Fibroblast of skin of right quadriceps (primary cell): ENCODE measurements at regions not wholly inside any gene's neighbourhood (a gene's known extent, or its start where the extent isn't known, plus 50 kb on each side); places are given as distances from the start of the nearest gene placed in this dataset.
"Not testable (repeated sequence)": the region's sequence is repeated elsewhere in the genome, so short reads cannot be mapped to it uniquely, and the experiment has no call there.

Experiments
- DNase-seq: peaks from one replicate; pipeline ENCODE4 v3.0.0-alpha.2; 2013

DNA sequence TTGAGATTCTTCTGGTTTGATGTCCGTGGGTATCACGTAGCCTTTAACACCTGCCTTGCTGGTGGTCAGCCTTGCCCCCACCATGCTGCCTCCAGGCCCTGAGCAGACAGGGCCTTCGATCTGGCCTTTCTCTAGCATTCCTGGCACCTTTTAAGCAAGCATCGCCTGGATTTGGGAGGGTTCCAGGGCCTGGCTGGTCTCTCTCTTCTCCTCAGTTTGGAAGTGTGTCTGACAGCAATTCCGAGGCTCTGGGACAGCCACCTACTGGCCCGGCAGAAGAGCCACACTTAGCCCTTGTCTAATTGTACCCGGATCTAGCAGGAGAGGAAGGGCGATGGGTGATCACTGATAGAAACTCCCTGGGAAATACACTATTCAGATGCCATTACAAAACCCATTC lies 441.3 kb upstream of the MKI67 start:
- DNase-seq: no peak

DNA sequence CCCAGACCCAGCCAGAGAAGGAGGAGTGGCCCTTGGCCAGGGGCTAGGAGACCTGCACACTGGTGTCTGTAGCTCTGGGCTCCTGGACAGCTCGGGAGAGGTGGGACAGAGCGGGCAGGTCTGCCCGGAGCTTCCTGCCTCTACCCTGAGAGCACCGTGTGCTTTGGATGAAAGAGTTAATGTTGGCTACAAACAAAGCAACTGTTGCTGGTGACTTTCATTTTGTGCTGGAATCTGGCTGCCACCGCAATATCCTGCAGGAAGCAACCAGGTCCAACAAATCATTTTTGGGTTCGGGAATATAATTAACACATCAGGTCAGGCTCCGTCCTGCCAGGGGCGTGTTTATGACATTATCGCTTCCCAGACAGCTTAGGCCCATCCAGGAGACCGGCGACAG lies 441.8 kb upstream of the MKI67 start:
- no peak for DNase-seq

DNA sequence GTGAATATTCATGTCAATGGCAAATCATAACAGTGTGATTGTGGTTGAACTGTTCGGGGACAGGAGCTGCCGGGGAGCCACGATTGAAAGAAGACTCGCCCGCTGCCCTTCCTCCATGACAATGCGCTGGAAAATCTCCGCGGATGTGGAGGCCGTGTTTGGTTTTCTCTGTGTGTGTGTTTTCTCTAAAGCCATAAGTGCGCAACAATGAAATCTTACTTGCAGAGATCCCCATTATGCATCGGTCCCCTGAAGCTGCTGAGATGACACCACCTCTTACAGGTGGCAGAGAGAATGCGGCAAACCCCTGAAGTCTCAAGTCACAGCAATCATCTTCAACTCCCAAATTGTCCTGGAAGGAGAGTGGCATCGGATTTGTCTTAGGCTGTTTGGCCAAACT lies 442.3 kb upstream of the MKI67 start:
- DNase-seq: no peak

DNA sequence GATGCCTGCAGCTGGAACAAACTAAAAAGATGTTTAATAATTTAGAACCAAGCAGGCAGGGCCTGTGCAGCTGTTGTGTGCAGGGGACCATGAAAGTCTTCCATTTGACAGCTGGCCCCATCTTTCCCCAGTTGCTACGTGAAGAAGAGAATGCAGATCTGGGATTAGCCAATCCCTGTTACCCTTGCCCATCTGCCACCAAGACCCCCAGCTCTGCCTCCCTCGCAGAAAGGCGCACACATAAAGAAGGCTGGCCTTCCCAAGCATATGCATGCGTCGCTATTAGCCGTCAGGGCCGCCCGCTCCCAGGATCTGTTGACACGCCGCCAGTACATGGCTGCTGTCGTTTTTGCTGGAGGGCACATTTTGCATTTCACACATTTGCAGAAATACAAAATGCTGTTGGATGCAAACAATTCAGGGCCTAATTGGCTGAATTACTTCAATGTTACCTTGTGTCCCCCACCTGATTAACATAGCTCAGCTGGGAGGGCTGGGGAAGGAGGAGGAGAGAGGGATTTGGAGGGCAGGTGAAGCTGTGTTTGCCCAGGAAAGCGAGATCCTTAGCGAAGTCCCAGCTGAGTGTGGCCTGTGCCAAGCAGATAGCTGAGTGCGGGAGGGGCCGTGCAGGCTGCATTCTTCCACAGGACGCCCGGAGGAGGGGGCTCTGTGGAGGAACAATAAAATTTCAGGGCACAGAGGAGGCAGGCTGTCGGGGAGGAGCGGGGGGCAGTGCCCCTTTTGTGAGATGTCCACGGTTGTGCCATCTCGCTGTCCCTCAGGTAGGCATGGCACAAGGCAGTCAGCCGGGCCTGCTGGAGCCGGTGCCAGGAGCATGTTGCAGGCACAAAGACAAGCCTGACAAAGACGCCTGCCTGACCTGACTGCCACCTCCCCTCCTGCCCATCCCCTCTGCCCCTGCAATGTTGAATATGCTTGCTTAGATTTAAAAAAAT lies 443.0 kb upstream of the MKI67 start:
- no peak for DNase-seq

DNA sequence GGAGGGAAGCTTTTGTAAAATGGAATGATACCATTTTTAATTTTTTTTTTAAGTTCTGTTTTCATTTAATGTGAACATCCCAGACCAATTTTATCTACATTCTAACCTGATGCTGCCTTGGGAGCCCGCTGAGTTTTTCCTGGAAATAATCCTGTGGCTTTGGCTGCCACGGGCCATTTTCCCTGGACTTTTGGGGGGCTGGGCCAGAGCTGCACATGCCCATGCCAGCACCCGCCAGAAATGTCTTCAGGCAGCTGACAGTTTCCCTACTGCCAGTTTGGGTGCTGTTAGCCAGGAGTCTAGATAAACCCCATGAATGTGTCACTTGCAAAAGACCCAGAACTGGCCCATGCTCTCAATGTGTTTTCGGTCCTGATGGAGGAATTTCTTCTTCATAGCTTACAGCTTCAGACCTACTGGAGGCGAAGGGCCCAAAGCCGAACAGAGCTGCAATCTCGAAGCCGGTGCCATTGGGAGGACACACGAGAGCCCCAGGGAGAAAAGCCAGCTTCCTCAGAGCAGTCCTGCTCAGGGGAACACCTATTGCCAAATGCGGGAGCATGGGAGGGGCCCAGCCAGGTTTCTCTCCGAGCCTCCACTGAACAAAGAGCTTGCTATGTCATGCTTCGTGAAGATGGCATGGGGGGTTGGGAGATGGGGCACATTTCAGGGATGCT lies 444.2 kb upstream of the MKI67 start:
- no peak for DNase-seq

DNA sequence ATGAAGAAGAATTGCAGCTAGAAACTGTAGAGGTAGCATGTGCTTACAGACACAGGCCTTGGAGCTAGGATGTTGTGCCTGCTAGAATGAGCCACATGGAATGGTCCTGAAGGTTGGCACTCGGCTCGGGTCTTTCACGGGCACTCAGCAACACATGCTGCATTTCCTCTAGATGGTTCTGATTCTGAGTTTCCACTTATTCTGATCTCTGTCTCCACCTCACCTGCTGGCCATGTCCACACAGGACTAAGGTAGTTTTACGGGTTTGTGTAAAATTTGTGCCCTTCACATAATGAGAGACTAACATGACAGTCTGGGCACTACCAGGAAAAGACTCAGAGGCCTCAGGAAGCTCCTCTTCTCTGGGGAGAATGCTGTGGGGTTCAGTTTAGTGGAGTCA lies 444.8 kb upstream of the MKI67 start:
- no peak for DNase-seq

DNA sequence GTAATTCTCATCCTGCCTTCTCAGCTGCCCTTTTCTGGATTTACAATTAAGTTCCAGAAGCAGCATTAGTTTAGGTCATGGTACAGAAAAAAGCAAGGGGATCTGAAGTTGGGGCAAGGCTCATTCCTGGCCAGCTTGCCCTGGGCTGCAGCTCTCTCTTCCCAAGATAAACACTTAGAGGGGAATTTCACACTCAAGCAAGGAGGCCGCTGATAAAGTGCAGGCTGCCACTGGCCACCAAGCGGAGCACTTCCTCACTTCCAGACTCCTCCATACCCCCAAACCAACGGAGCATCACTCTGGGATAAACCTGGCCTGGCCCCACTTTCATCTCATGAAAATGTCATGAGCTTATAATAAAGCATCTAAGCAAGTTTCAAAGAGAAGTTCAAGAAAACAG lies 445.5 kb upstream of the MKI67 start:
- DNase-seq: no peak

DNA sequence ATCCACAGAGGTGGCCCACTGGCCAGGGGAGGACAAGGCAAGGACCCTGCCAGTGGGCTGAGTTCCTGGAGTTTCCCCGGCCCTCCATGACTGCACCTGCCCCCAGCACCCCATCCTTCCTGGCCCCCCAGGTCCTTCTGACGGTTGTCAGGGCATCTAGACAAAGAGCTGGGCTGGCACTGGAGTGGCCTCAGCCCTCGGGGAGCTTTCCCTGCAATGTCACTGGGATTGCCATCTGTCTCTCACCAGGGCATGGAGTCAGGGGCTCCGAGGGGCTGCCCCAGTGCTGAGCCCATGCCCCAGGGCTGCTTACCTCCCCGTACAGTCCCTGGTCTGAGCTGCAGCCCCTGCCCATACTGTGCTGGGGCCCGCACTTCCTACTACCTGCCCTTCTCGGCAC lies 446.5 kb upstream of the MKI67 start:
- DNase-seq: no peak

DNA sequence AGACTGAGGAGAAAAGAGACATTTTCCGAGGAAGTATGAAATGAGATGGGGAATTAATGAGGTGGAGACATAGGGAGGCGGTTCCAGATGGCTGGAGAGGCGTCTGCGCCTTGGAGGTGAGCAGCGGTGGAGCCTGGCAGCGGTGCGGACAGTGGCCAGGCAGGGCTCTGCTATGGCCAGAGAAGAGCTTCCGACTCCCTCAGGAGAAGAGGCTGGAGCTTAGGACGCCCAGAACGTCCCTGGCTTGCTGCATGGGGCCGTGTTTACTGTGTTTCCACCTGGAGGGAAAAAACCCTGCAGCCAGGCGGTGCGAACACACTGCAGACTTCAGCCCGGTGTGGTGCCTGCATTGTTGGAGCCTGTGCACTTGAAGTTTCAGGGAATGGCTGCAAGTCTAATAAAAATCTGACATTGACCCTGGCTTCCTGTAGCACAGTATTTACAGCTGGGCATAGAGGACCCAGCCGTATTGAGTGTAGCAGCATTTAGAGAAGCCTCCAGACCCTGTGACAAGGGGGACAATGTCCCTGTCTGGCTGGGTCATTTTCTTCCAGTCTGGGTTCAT lies 447.1 kb upstream of the MKI67 start:
- no peak for DNase-seq

DNA sequence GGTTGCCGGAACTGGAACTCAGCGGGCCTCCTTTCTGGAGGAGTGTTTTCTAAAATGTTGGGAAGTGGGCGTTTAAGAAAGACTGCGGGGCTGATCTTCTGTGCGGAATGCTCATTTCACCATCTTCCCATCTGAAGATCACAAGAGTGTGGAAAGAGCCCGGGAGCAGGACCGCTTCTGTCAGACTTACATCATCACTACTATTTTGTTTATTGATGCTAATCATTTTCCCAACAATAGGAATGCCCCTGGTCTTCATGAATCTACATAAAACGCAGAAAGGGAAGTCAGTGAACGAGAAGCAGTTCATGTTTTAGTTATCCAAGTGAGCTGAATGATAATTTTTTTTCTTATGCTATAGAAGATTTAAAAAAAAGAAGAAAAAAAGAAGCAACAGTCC lies 447.8 kb upstream of the MKI67 start:
- DNase-seq: peak; percentile 5

DNA sequence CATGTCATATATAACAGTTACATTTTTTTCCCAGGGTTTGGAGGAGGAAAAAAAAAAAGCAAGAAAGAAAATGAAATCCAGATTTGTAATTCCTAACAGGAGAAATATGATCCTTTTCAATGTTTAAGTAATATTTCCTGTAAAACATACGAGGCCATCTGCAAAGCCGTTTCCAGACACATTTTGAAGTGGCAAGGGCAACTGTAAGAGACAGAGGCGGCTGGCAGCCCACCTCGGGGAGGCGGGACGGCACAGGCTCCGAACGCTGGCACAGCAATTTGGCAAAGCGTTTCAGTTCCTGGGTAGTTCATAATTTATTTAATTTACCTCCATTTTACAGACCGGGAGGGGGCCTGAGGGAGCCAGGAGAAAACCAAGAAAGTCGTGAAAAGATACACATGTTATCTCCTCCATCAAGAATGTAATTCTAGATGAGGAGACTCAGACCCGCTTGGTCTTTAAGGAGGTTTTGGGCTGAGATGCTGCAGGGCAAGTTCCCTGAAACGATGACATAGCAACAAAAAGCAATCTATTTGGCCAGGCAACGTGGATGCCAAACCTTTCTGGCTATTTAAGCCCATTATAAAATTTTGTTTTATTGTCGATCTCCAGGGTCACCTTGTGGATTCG lies 448.5 kb upstream of the MKI67 start:
- peak; percentile 27 for DNase-seq

DNA sequence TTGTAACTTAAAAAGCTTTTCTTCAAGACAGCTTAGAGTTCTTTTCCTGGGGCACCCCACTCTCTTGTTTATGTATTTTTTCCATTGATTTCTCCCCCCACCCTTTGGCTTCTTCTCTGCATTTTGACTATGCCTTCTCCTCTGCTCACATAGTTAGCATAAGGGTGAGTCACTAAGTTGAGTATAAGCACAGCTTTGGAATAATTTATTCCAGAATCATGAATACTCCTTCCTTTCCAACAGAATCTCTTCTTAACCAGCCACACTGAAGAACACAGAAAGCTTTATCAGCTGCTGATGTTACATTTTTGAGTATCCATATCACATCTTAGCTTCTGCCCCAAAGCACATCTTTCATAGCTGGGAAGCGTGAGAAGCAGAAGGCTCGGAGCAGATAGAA lies 449.5 kb upstream of the MKI67 start:
- peak; percentile 22 for DNase-seq

DNA sequence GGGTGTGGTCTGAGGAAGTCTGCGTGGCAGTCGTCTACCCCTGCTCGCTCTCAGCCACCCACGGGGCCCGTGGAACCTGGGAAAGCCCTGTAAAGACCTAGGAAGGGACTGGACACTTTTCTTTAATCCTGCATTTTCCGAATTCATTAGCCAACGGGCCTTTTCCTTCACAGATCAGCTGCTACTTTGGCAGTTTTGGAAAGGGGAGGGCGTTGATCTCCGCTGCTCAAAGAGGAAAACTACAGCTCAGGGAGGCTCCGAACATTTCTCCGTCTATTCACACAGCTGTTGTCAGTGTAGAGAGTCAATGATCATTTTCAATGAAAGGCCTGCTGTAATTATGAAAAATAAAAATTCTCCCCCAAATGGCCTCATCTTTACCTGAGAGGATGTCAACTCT lies 450.1 kb upstream of the MKI67 start:
- no peak for DNase-seq

DNA sequence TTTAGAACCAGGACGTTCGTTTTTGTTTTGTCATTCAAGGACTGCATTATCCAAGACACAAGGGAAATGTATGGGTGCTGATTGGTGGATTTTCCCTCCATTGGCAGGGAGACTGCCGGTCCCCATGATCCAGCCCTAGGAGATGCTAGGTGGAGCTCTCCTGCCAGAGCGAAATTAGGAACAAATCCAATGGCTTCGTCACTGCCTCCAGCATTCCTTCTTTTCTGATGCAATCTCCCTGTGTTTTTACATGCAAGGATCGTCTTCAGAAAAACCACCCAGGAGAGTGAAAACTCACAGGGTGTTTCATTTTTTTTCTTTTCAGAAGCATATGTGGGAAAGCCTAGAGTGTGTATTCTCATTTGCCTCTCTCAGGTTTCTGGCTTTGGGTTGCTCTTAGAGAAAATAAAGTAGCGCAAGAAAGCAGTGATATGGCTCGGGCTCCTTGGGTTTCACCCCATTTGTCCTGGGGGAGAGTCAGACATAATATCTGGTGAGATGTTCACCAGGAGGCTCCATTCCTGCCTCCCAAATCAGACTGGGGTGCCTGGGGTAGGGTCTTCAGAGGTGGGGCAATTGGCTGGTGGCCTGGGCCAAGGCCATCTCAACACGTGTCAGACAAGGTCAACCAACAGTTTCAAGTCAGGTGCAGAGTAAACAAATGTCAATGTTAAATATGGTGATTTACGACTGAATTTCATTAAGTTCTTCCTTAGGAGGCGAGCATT lies 450.9 kb upstream of the MKI67 start:
- DNase-seq: peak; percentile 80

DNA sequence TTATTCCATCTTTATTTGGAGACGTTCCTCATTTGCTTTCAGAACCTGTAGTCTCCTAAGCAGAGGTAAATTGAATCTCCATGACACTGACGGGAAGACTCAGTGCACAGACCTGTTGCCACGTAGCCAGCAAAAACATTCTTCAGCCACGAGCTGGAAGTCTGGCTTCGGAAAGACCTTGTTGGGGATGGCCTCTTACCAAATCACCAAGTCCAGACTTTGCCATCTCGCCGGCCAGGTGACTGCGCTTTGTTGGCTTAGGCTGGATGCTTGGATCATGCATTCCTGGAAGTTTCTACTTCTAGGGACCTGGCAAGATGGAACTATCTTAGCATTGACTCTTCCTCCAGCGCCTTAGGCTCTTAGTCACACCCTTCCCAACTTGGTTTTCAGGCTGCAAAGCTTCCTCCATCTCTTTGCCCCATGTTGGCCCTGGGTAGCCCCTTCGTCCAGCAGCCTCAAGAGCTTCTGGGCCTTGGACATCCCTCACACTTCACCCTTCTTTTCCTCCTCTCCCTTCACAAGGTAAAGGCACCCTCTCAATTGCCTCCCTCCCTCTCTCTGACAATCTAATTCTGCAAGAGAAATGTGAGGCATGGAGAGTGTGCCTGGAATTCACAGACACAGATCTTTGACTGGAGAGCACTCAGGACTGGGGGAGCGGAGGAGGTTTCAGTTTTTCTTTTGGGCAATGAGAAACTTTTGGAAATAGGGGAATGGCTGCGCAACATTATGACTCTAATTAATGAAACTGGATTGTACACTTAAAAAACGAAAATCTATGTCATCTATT lies 451.9 kb upstream of the MKI67 start:
- no peak for DNase-seq

DNA sequence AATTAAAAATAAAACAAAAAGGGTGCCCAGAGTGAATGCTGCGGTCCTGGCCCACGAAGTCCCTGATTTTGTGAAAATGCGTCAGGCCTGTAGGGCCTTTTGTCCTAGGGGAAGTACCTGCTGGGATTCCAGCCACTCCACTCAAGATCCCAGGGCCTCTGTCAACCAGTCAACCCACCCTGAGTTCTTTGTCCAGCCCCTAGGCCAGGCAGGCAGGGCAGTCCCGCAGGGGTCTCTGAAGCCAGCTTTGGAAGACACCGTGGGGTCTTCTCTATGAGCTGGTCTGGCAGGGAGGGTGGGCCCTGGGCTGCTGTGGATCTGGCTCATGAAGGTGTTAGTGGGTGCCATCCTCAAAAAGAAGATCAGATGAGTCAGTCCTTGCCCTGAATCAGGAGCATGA lies 452.5 kb upstream of the MKI67 start:
- DNase-seq: no peak

DNA sequence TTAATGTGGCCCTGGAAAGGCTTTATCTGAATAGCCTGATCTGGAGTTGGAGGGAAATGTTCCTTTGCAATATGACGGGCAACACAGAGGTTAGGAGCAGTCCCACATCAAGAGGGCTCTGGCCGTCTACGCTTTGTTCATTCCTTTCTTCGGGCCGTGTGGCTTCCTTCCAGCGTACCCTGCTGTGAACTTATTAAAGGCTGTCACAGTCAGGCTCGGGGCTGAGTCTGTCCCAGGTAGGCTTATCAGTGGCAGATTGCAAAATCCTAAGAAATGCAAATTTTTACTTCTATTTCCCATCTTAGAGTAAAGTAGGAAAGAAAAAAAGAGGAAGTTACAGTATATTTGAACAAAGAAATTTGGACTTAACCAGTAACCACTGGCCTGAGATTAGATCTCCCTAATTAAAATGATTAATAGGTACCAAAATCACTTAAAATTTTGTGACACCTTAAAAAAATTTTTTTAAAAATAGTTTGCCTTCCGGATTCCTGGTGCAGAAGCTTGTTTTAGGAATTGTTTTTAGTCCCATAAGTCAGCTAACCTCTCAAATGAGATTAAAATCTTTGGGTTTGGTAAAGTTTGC lies 453.1 kb upstream of the MKI67 start:
- DNase-seq: no peak

DNA sequence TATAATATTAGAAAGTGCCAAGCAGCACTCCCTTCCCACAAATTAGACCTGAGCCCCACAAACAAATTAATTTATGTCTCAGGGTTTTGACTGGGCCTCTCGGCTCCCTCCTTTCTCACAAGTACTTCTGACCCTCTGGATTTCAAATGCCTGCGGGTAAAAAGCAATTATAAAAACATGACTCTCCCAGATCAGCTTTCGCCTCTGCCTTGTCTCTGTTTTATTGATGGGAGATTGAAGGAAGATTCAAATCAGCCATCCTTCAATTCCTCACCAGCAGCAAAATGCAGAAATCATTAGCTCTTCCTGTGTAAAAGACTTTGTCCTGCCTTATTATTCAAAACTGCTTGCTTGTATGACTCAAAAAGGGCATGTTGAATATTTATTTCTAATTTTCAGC lies 453.7 kb upstream of the MKI67 start:
- no peak for DNase-seq

DNA sequence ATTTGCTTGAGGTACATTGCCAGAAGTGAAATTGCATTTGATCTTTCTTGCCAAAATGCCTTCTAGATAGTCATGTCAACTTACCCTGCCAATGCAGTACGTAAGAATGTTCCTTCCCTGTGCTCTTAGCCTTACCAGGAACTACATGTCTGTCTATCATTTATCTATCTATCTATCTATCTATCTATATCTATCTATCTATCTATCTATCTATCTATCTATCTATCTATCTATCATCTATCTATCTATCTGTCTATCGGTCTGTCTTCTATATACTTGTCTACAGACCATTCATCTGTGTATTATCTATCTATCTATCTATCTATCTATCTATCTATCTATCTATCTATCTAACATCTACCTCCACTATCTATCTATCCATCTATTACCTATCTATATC lies 456.9 kb upstream of the MKI67 start:
- DNase-seq: not testable (repeated sequence)

DNA sequence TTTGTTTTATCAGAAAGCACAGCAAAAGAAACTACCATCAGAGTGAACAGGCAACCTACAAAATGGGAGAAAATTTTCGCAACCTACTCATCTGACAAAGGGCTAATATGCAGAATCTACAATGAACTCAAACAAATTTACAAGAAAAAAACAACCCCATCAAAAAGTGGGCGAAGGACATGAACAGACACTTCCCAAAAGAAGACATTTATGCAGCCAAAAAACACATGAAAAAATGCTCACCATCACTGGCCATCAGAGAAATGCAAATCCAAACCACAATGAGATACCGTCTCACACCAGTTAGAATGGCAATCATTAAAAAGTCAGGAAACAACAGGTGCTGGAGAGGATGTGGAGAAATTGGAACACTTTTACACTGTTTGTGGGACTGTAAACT lies 460.4 kb upstream of the MKI67 start:
- DNase-seq: not testable (repeated sequence)

DNA sequence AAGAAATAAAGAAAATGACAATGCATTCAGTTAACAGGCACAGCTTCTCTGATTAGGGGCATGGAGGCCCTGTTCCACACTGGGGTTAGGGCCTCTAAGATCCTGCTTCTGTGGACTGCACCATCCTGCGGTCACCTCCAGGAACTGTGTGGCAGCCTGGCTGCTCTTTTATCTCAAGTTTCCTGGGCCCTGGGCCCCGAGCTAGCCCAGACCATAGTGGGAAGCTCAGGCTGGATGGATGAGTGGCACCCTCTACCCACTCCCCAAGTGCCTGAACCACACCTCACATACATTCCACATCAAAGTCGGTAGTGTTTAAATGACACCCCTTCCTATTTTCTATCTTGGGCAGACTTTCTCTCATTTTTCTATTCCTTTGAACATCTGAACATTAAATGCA lies 461.5 kb upstream of the MKI67 start:
- no peak for DNase-seq

DNA sequence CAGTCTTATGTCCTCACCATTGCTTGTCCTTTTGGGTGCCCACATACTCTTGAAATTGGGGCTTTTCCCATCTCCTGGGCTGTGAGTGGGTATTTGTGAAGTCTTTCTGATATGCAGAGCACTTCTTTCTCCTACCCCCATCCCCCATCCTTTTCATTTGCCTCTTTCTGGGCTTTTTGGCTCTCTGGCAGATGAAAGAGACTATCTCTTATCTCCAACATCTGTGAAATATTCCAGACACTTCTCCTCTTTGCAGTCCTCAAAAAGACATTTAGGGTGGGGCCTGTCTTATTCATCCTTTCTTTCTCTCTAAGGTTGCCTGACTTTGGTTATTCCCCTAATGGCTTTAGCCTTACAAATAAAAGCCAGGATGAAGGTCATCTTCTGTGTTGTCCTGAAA lies 462.2 kb upstream of the MKI67 start:
- DNase-seq: no peak
